ENCODE measurements at regions not wholly inside any gene's neighbourhood (a gene's known extent, or its start where the extent isn't known, plus 50 kb on each side); places are given as distances from the start of the nearest gene placed in this dataset.

GRCh38 chr2:14401873-14402272 is 230.6 kb upstream of the LRATD1 start:
- BruUV-seq (replicated peaks) = no TSS peak
- Histone ChIP-seq H4K20me1 (replicated peaks; ENCODE audit: control insufficient read depth, extremely low read depth, insufficient read depth, low read length) (no peaks in the 10 kb centered on the region), H3K4me2 (ENCODE audit: insufficient read depth, low read length) (no peak overlapping the region), H3K36me3 (ENCODE audit: control insufficient read depth in 2 of 2, extremely low read depth in 1 of 2, insufficient read depth in 2 of 2, low read length in 2 of 2) (no peaks in the 10 kb centered on the region), H3K9me1 (replicated peaks; ENCODE audit: control insufficient read depth, extremely low read depth, insufficient read depth, low read length) (no peaks in the 10 kb centered on the region), H3K9me3 (replicated peaks; ENCODE audit: control insufficient read depth, insufficient read depth, low read length) (peaks cover 2% of the 10 kb centered on the region), H3K27ac (ENCODE audit: insufficient read depth, low read depth, low read length) (no peak overlapping the region), H2AFZ (ENCODE audit: low read depth, low read length) (no peak overlapping the region), H3K9ac (replicated peaks; ENCODE audit: extremely low read depth, insufficient read depth, low read length) (no peak overlapping the region), H3K4me3 (replicated peaks in 1 of 3; ENCODE audit: insufficient read depth in 1 of 3, low read depth in 1 of 3, low read length in 3 of 3) (no peak overlapping the region), H3K27me3 (ENCODE audit: control insufficient read depth in 2 of 2, insufficient read depth in 2 of 2, low read length in 2 of 2) (no peaks in the 10 kb centered on the region), H3K79me2 (ENCODE audit: control insufficient read depth, insufficient read depth, low read length) (no peaks in the 10 kb centered on the region), H3K4me1 (ENCODE audit: control insufficient read depth, extremely low read depth, insufficient read depth, low read length) (no peaks in the 10 kb centered on the region)
- FAIRE-seq (no peak), DNase-seq (ENCODE audit: low read depth, low spot score) (no peak)
- dilution Hi-C loops (cut with MboI; ENCODE audit: extremely low pct_ligation_motif_present, low sequenced_read_pairs) (no loop called here), intact Hi-C loops (cut with micrococcal nuclease) (no loop called here)
- TF ChIP-seq POLR2A (IDR thresholded peaks at IDR 0.05; ENCODE audit: low read depth, low read length) (no peak), JUN (IDR thresholded peaks at IDR 0.05; ENCODE audit: borderline replicate concordance, insufficient read depth, insufficient read length, low read depth) (no peak), MAX (IDR thresholded peaks at IDR 0.05; ENCODE audit: insufficient read depth, insufficient read length) (no peak), MYC (IDR thresholded peaks at IDR 0.05; ENCODE audit: low read depth, low read length) (no peak), POLR2AphosphoS5 (IDR thresholded peaks at IDR 0.05; ENCODE audit: insufficient read depth, low read depth, low read length) (no peak), EZH2 (IDR thresholded peaks at IDR 0.05; ENCODE audit: borderline replicate concordance, low read depth, low read length, severe bottlenecking) (no peak), CTCF (IDR thresholded peaks at IDR 0.05; ENCODE audit: extremely low read depth in 1 of 2, insufficient read depth in 1 of 2, low read depth in 1 of 2, low read length in 2 of 2) (no peak), GATA2 (IDR thresholded peaks at IDR 0.05; ENCODE audit: insufficient read depth, insufficient read length, low read depth, low read length) (no peak), FOS (IDR thresholded peaks at IDR 0.05; ENCODE audit: borderline replicate concordance, insufficient read depth, low read length) (no peak)
- ChIA-PET POLR2A (no interaction called here), CTCF (no interaction called here)

All from endothelial cell of umbilical vein (primary cell).